Common myeloid progenitor, CD34-positive (primary cell): ENCODE measurements at regions not wholly inside any gene's neighbourhood (a gene's known extent, or its start where the extent isn't known, plus 50 kb on each side); places are given as distances from the start of the nearest gene placed in this dataset.

Experiments used
- CTCF ChIA-PET: fragments of 350-600 bp; sonication (Branson Sonifier 250); formaldehyde crosslinking; loops from one replicate; lab custom pipeline; 2021; ENCODE audit warnings: antibody characterized with exemption; lab: Charles Lee
- POLR2A ChIA-PET: fragments of 350-600 bp; sonication (Branson Sonifier 250); formaldehyde crosslinking; loops from one replicate; lab custom pipeline; 2021; ENCODE audit warnings: antibody characterized with exemption; lab: Charles Lee
- DNase-seq, 3 donors: peaks; one replicate each; pipeline versions ENCODE4 v3.0.0 to v3.0.0-alpha.2; 2013
- H3K27ac ChIP-seq, 2 experiments: 1 replicate in 1 of 2; 2 replicates in 1 of 2; pipeline ENCODE4 v1.7.0; 2013; ENCODE audit warnings: inconsistent platforms in 2 of 2, low read length in 2 of 2, mild to moderate bottlenecking in 2 of 2, low read depth in 1 of 2, moderate library complexity in 1 of 2; ENCODE audit not compliant: severe bottlenecking in 2 of 2, insufficient read depth in 1 of 2, poor library complexity in 1 of 2
- H3K27me3 ChIP-seq, 5 experiments: replicated peaks in 2 of 5; 1 replicate in 3 of 5; 2 replicates in 2 of 5; pipeline versions ENCODE4 v1.6.1 to v1.7.0; 2013; ENCODE audit warnings: low read length in 4 of 5, mild to moderate bottlenecking in 2 of 5, moderate library complexity in 2 of 5, inconsistent platforms in 1 of 5; ENCODE audit not compliant: insufficient read depth in 5 of 5, control insufficient read depth in 4 of 5
- H3K36me3 ChIP-seq, 4 experiments: 1 replicate in 2 of 4; 2 replicates in 2 of 4; pipeline versions ENCODE4 v1.6.1 to v1.7.0; 2013; ENCODE audit warnings: low read length in 3 of 4, control low read depth in 1 of 4, mild to moderate bottlenecking in 1 of 4; ENCODE audit not compliant: control insufficient read depth in 4 of 4, insufficient read depth in 4 of 4
- H3K4me1 ChIP-seq, 4 experiments: 1 replicate in 3 of 4; 2 replicates in 1 of 4; pipeline versions ENCODE4 v1.6.1 to v1.7.1; 2013; ENCODE audit warnings: low read length in 3 of 4, mild to moderate bottlenecking in 3 of 4, control low read depth in 1 of 4, inconsistent platforms in 1 of 4, moderate library complexity in 1 of 4; ENCODE audit not compliant: control insufficient read depth in 4 of 4, insufficient read depth in 4 of 4; ENCODE audit errors: control extremely low read depth in 1 of 4
- H3K4me3 ChIP-seq, 7 experiments: 1 replicate in 4 of 7; 2 replicates in 3 of 7; pipeline versions ENCODE4 v1.5.1 to v1.7.0; 2013; ENCODE audit warnings: mild to moderate bottlenecking in 7 of 7, low read length in 6 of 7, moderate library complexity in 6 of 7, inconsistent platforms in 2 of 7, low read depth in 2 of 7, control low read depth in 1 of 7; ENCODE audit not compliant: insufficient read depth in 4 of 7, control insufficient read depth in 1 of 7; ENCODE audit errors: extremely low read depth in 1 of 7
- H3K9me3 ChIP-seq, 5 experiments: 1 replicate in 4 of 5; 2 replicates in 1 of 5; pipeline versions ENCODE4 v1.6.1 to v1.7.1; 2013; ENCODE audit warnings: low read length in 4 of 5, mild to moderate bottlenecking in 2 of 5, inconsistent platforms in 1 of 5, low read depth in 1 of 5, moderate library complexity in 1 of 5; ENCODE audit not compliant: control insufficient read depth in 4 of 5, insufficient read depth in 2 of 5; ENCODE audit errors: control extremely low read depth in 1 of 5
- WGBS: methylation state at CpG from one replicate; pipeline ENCODE4 v1.1.5; 2013; ENCODE audit not compliant: insufficient coverage; 5-methylcytosine and 5-hydroxymethylcytosine counted together

GRCh38 chr20:20824924-20825584 lies 112.6 kb upstream of the RALGAPA2 start:
- H3K4me3 ChIP-seq = no peak overlapping the region
- peaks cover 0 to 22% (median 15%) of the 10 kb centered on the region in 4 experiments for H3K4me1 ChIP-seq
- DNase-seq = peak; percentile 69 to 79 (median 73)
- ChIA-PET CTCF (interaction anchor here (0.7 to 10.1 kb wide), 24 partner anchors 11 to 791 kb away, joined by 3 to 148 read pairs (median 5); no protein-coding TSS in a partner anchor), POLR2A (interaction anchor here (1.0 kb wide), 1 partner anchor 156 kb away, joined by 3 read pairs; no protein-coding TSS in a partner anchor)
- peaks cover 0 to 7% (median 2%) of the 10 kb centered on the region in 5 experiments for H3K27me3 ChIP-seq
- no peaks in the 10 kb centered on the region for H3K36me3 ChIP-seq
- H3K27ac ChIP-seq = no peak overlapping the region
- peaks cover 0 to 2% (median 0%) of the 10 kb centered on the region in 5 experiments for H3K9me3 ChIP-seq
- WGBS = 4% methylated on average over 10 of the region's 18 CpGs

DNA sequence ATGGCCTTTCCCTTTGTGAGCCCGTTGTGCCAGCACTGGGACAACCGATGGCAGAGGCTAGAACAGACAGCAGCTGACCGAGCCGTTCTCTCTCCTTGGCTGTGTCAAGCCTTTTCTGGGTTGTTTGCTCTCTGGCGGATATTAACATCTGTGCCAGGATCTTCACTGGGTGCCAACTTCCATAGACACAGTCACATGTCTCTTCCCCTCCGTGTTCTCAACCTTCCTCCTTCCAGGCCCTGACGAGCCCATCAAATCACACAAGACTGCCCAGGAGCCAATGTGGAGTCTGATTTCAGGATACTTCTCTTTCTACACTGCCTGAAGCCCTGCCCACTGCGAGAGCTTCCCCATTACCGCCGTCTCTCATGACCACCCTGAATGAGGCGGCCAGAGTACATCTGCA lies 111.0 kb upstream of the RALGAPA2 start:
- 80% methylated on average over 10 of the region's 11 CpGs for WGBS
- ChIA-PET CTCF (interaction anchor here (0.9 to 10.1 kb wide), 18 partner anchors 9 to 230 kb away, joined by 3 to 148 read pairs (median 6); partner anchors contain the start of gene RALGAPA2), POLR2A (interaction anchor here (0.6 kb wide), 1 partner anchor 109 kb away, joined by 4 read pairs; no protein-coding TSS in a partner anchor)
- peak in 2 of 3 donors; percentile 47 to 57 for DNase-seq
- H3K27me3 ChIP-seq = peaks cover 0 to 7% (median 2%) of the 10 kb centered on the region in 5 experiments
- H3K4me1 ChIP-seq = peaks cover 0 to 22% (median 15%) of the 10 kb centered on the region in 4 experiments
- no peaks in the 10 kb centered on the region for H3K36me3 ChIP-seq
- H3K4me3 ChIP-seq = no peak overlapping the region
- H3K9me3 ChIP-seq = no peaks in the 10 kb centered on the region
- no peak overlapping the region for H3K27ac ChIP-seq

DNA sequence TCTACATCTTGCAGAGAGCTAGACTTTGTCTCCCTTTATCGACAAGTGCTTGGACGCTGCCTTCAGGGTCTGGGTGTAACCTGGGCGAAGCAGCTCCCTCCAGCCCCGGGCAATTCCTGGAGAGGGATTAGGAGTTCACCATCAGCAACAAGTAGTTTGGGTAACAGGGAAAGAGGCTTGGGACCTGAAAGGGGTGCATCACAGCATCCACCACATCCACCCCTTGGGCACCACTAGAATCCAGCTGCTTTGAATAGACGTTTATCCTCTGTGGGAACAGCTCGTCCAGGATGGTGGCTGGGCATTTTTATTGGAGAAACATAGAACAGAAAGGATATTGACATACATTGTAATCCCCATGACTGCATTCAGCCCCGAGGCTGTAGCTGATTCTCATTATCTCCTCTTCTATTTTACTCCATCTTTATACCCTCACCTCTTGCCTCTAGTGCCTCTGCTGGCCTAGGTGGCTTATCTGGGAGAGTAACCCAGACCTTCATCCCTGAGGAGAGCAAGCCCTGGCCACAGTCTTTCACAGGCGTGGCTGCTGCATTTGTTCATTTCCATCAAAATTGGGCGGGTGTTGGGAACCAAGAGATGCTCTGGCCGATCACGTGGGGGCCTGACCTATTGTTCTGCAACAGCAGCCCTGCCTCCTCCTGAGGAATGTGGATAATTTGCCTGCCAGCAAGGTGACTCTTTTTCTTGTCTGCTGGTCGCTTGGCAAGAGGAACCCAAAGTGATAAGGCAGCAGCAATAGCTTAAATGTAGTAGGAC lies 109.2 kb upstream of the RALGAPA2 start:
- H3K4me1 ChIP-seq = peaks cover 0 to 22% (median 16%) of the 10 kb centered on the region in 4 experiments
- H3K27me3 ChIP-seq = peaks cover 0 to 2% (median 0%) of the 10 kb centered on the region in 5 experiments
- no peak overlapping the region for H3K4me3 ChIP-seq
- CTCF ChIA-PET = interaction anchor here (0.9 to 10.1 kb wide), 12 partner anchors 14 to 190 kb away, joined by 3 to 148 read pairs (median 3); no protein-coding TSS in a partner anchor
- no peaks in the 10 kb centered on the region for H3K9me3 ChIP-seq
- POLR2A ChIA-PET = no interaction called here
- DNase-seq = no peak
- WGBS = 81% methylated on average over 9 of the region's 12 CpGs
- no peak overlapping the region for H3K27ac ChIP-seq
- H3K36me3 ChIP-seq = no peaks in the 10 kb centered on the region

DNA sequence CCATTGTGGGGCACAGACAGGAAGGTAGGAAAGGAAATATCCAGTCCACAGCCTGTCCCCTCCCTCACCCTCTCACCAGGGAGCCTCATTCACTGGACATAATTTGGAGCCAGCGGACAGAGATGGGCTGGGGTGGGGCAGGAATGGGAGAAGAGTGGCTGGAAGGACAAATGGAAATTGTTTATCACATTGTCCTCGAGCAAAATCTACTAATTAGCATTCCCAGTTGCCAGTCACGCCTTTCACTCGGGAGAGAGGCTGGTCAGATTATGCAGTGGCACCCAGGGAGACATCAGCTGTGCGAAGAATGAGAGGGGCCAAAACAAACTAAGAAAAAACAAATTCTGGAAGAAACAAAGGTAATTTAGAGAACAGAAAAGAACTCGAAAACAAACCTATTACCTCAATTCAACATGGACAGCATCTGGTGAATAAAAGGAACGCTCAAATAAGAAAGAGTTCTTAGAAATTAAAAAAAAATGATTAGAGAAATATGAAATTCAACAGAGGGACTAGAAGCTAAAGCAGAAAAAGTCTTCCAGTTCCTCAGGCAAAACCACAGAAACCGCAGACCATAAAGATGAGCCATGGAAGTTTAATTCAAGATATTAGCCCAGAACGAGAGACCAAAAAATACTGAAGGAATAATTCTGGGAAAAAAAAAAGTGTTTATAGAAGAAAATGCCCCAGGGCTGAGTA lies 108.5 kb upstream of the RALGAPA2 start:
- peak; percentile 16 to 44 (median 33) for DNase-seq
- Histone ChIP-seq H3K36me3 (no peaks in the 10 kb centered on the region), H3K4me3 (no peak overlapping the region), H3K27ac (no peak overlapping the region), H3K27me3 (peaks cover 0 to 2% (median 0%) of the 10 kb centered on the region in 5 experiments), H3K4me1 (peaks cover 0 to 22% (median 17%) of the 10 kb centered on the region in 4 experiments), H3K9me3 (no peaks in the 10 kb centered on the region)
- ChIA-PET POLR2A (no interaction called here), CTCF (interaction anchor here (0.9 to 10.1 kb wide), 11 partner anchors 13 to 189 kb away, joined by 3 to 148 read pairs (median 3); no protein-coding TSS in a partner anchor)
- 50% methylated on average over 5 of the region's 9 CpGs for WGBS

GRCh38 chr20:20820104-20820503 lies 107.7 kb upstream of the RALGAPA2 start:
- Histone ChIP-seq H3K9me3 (no peaks in the 10 kb centered on the region), H3K36me3 (no peaks in the 10 kb centered on the region), H3K27me3 (peaks cover 0 to 2% (median 0%) of the 10 kb centered on the region in 5 experiments), H3K4me1 (peaks cover 0 to 22% (median 16%) of the 10 kb centered on the region in 4 experiments), H3K27ac (no peak overlapping the region), H3K4me3 (no peak overlapping the region)
- CTCF ChIA-PET = interaction anchor here (1.1 to 10.1 kb wide), 6 partner anchors 10 to 151 kb away, joined by 3 to 148 read pairs (median 4); no protein-coding TSS in a partner anchor
- peak in 2 of 3 donors; percentile 7 to 21 for DNase-seq
- POLR2A ChIA-PET = interaction anchor here (0.6 kb wide), 1 partner anchor 12 kb away, joined by 4 read pairs; no protein-coding TSS in a partner anchor
- 90% methylated on average over 6 of the region's 10 CpGs for WGBS

GRCh38 chr20:20816969-20817755 lies 104.7 kb upstream of the RALGAPA2 start:
- WGBS = 85% methylated on average over 4 of the region's 4 CpGs
- H3K36me3 ChIP-seq = no peaks in the 10 kb centered on the region
- H3K4me3 ChIP-seq = no peak overlapping the region
- H3K27me3 ChIP-seq = no peaks in the 10 kb centered on the region
- peaks cover 0 to 20% (median 13%) of the 10 kb centered on the region in 4 experiments for H3K4me1 ChIP-seq
- H3K9me3 ChIP-seq = no peaks in the 10 kb centered on the region
- ChIA-PET CTCF (interaction anchor here (1.4 kb wide), 1 partner anchor 153 kb away, joined by 3 read pairs; no protein-coding TSS in a partner anchor), POLR2A (no interaction called here)
- H3K27ac ChIP-seq = no peak overlapping the region
- DNase-seq = no peak
